ENCODE measurements at regions not wholly inside any gene's neighbourhood (a gene's known extent, or its start where the extent isn't known, plus 50 kb on each side); places are given as distances from the start of the nearest gene placed in this dataset.
A peak's percentile ranks its signal among the peaks of the same experiment; 100 is the strongest.

GRCh38 chr22:27573280-27574001 lies 228.1 kb downstream of the MN1 start:
- peak overlapping the region; percentile 21 for H3K27ac ChIP-seq (replicated peaks; ENCODE audit: low read length)
- H3K36me3 ChIP-seq (replicated peaks in 1 of 2; ENCODE audit: control insufficient read depth in 2 of 2, insufficient read depth in 2 of 2, low read length in 2 of 2) = no peaks in the 10 kb centered on the region
- H3K4me2 ChIP-seq (ENCODE audit: insufficient read depth, low read length, poor library complexity, severe bottlenecking) = peak overlapping the region; percentile 28
- peaks cover 26 to 43% of the 10 kb centered on the region in 2 donors for H3K4me1 ChIP-seq (ENCODE audit: control insufficient read depth in 2 of 2, insufficient read depth in 1 of 2, low read depth in 1 of 2, low read length in 2 of 2)
- no peaks in the 10 kb centered on the region for H3K79me1 ChIP-seq (ENCODE audit: low read depth, low read length)
- H3K4ac ChIP-seq (ENCODE audit: low read length) = peak overlapping the region; percentile 15
- H2AFZ ChIP-seq (ENCODE audit: low read length) = peak overlapping the region; percentile 54
- H3K4me3 ChIP-seq (ENCODE audit: low read length in 2 of 2) = no peak overlapping the region
- no peaks in the 10 kb centered on the region for H3K9me3 ChIP-seq (replicated peaks in 1 of 2; ENCODE audit: control insufficient read depth in 2 of 2, insufficient read depth in 1 of 2, low read depth in 1 of 2, low read length in 2 of 2)
- no peak overlapping the region for H2BK12ac ChIP-seq (ENCODE audit: low read length)
- peak overlapping the region; percentile 94 for H3K18ac ChIP-seq (ENCODE audit: low read length)
- H2BK120ac ChIP-seq (ENCODE audit: low read depth, low read length) = no peak overlapping the region
- no peak overlapping the region for H2BK15ac ChIP-seq (ENCODE audit: low read length)
- H4K91ac ChIP-seq (ENCODE audit: low read depth, low read length, poor library complexity) = peak overlapping the region; percentile 86
- H3K14ac ChIP-seq (ENCODE audit: low read length) = no peak overlapping the region
- peak overlapping the region; percentile 45 for H2BK5ac ChIP-seq (ENCODE audit: low read length)
- peak; percentile 49 for DNase-seq (ENCODE audit: low spot score)
- H3K27me3 ChIP-seq (ENCODE audit: control insufficient read depth in 3 of 3, insufficient read depth in 3 of 3, low read depth in 1 of 3, low read length in 3 of 3) = peaks cover 0 to 3% (median 0%) of the 10 kb centered on the region in 3 experiments
- H2AK5ac ChIP-seq (ENCODE audit: low read depth, low read length) = peak overlapping the region; percentile 50
- H3K23ac ChIP-seq (ENCODE audit: low read depth, low read length, poor library complexity) = no peak overlapping the region
- H3K9ac ChIP-seq (ENCODE audit: low read depth, low read length, poor library complexity) = peak overlapping the region; percentile 64
- no CpG with 5 or more reads among the region's 22 CpGs for WGBS, 2 donors (ENCODE audit: extremely low coverage in 2 of 2, insufficient read length in 2 of 2, insufficient replicate concordance in 1 of 2)
- H4K8ac ChIP-seq (ENCODE audit: low read depth, low read length) = no peak overlapping the region

- H2BK12ac ChIP-seq (ENCODE audit: low read length) = peak overlapping the region; percentile 51
- peak overlapping the region; percentile 86 for H4K91ac ChIP-seq (ENCODE audit: low read depth, low read length, poor library complexity)
- H2BK15ac ChIP-seq (ENCODE audit: low read length) = no peak overlapping the region
- no CpG with 5 or more reads among the region's 7 CpGs for WGBS, 2 donors (ENCODE audit: extremely low coverage in 2 of 2, insufficient read length in 2 of 2, insufficient replicate concordance in 1 of 2)
- H3K14ac ChIP-seq (ENCODE audit: low read length) = no peak overlapping the region
- H3K27me3 ChIP-seq (ENCODE audit: control insufficient read depth in 3 of 3, insufficient read depth in 3 of 3, low read depth in 1 of 3, low read length in 3 of 3) = peaks cover 0 to 3% (median 0%) of the 10 kb centered on the region in 3 experiments
- peak overlapping the region; percentile 54 for H2AFZ ChIP-seq (ENCODE audit: low read length)
- no peak for DNase-seq (ENCODE audit: low spot score)
- no peaks in the 10 kb centered on the region for H3K79me1 ChIP-seq (ENCODE audit: low read depth, low read length)
- H3K18ac ChIP-seq (ENCODE audit: low read length) = peak overlapping the region; percentile 94
- no peak overlapping the region for H3K23ac ChIP-seq (ENCODE audit: low read depth, low read length, poor library complexity)
- peak overlapping the region; percentile 33 for H2AK5ac ChIP-seq (ENCODE audit: low read depth, low read length)
- H3K36me3 ChIP-seq (replicated peaks in 1 of 2; ENCODE audit: control insufficient read depth in 2 of 2, insufficient read depth in 2 of 2, low read length in 2 of 2) = no peaks in the 10 kb centered on the region
- no peak overlapping the region for H3K4ac ChIP-seq (ENCODE audit: low read length)
- H3K9ac ChIP-seq (ENCODE audit: low read depth, low read length, poor library complexity) = peak overlapping the region; percentile 64
- no peak overlapping the region for H3K4me3 ChIP-seq (ENCODE audit: low read length in 2 of 2)
- peak overlapping the region; percentile 45 for H2BK5ac ChIP-seq (ENCODE audit: low read length)
- no peak overlapping the region for H2BK120ac ChIP-seq (ENCODE audit: low read depth, low read length)
- peak overlapping the region; percentile 21 for H3K27ac ChIP-seq (replicated peaks; ENCODE audit: low read length)
- H4K8ac ChIP-seq (ENCODE audit: low read depth, low read length) = no peak overlapping the region
- no peak overlapping the region for H3K4me2 ChIP-seq (ENCODE audit: insufficient read depth, low read length, poor library complexity, severe bottlenecking)
- peaks cover 26 to 43% of the 10 kb centered on the region in 2 donors for H3K4me1 ChIP-seq (ENCODE audit: control insufficient read depth in 2 of 2, insufficient read depth in 1 of 2, low read depth in 1 of 2, low read length in 2 of 2)
- H3K9me3 ChIP-seq (replicated peaks in 1 of 2; ENCODE audit: control insufficient read depth in 2 of 2, insufficient read depth in 1 of 2, low read depth in 1 of 2, low read length in 2 of 2) = no peaks in the 10 kb centered on the region
These were observed 227.6 kb downstream of the MN1 start for GRCh38 chr22:27574002-27574366.

- peak overlapping the region; percentile 82 for H2BK12ac ChIP-seq (ENCODE audit: low read length)
- H2BK120ac ChIP-seq (ENCODE audit: low read depth, low read length) = no peak overlapping the region
- H3K27me3 ChIP-seq (ENCODE audit: control insufficient read depth in 3 of 3, insufficient read depth in 3 of 3, low read depth in 1 of 3, low read length in 3 of 3) = peaks cover 0 to 3% (median 0%) of the 10 kb centered on the region in 3 experiments
- no peak overlapping the region for H3K23ac ChIP-seq (ENCODE audit: low read depth, low read length, poor library complexity)
- no peak overlapping the region for H3K4me2 ChIP-seq (ENCODE audit: insufficient read depth, low read length, poor library complexity, severe bottlenecking)
- H2BK15ac ChIP-seq (ENCODE audit: low read length) = no peak overlapping the region
- peak overlapping the region; percentile 1 for H3K4ac ChIP-seq (ENCODE audit: low read length)
- H3K9ac ChIP-seq (ENCODE audit: low read depth, low read length, poor library complexity) = no peak overlapping the region
- H2BK5ac ChIP-seq (ENCODE audit: low read length) = no peak overlapping the region
- no peak overlapping the region for H2AFZ ChIP-seq (ENCODE audit: low read length)
- peaks cover 26 to 43% of the 10 kb centered on the region in 2 donors for H3K4me1 ChIP-seq (ENCODE audit: control insufficient read depth in 2 of 2, insufficient read depth in 1 of 2, low read depth in 1 of 2, low read length in 2 of 2)
- H3K14ac ChIP-seq (ENCODE audit: low read length) = no peak overlapping the region
- no peak overlapping the region for H3K27ac ChIP-seq (replicated peaks; ENCODE audit: low read length)
- no peaks in the 10 kb centered on the region for H3K79me1 ChIP-seq (ENCODE audit: low read depth, low read length)
- peak overlapping the region; percentile 33 for H2AK5ac ChIP-seq (ENCODE audit: low read depth, low read length)
- H3K4me3 ChIP-seq (ENCODE audit: low read length in 2 of 2) = no peak overlapping the region
- peak overlapping the region; percentile 63 for H3K18ac ChIP-seq (ENCODE audit: low read length)
- H3K36me3 ChIP-seq (replicated peaks in 1 of 2; ENCODE audit: control insufficient read depth in 2 of 2, insufficient read depth in 2 of 2, low read length in 2 of 2) = no peaks in the 10 kb centered on the region
- no peak for DNase-seq (ENCODE audit: low spot score)
- H4K91ac ChIP-seq (ENCODE audit: low read depth, low read length, poor library complexity) = no peak overlapping the region
- H3K9me3 ChIP-seq (replicated peaks in 1 of 2; ENCODE audit: control insufficient read depth in 2 of 2, insufficient read depth in 1 of 2, low read depth in 1 of 2, low read length in 2 of 2) = no peaks in the 10 kb centered on the region
- no CpG with 5 or more reads among the region's 9 CpGs for WGBS, 2 donors (ENCODE audit: extremely low coverage in 2 of 2, insufficient read length in 2 of 2, insufficient replicate concordance in 1 of 2)
- H4K8ac ChIP-seq (ENCODE audit: low read depth, low read length) = no peak overlapping the region
These were observed 226.9 kb downstream of the MN1 start for GRCh38 chr22:27574651-27575050.

- Histone ChIP-seq H3K18ac (ENCODE audit: low read length) (no peak overlapping the region), H3K9ac (ENCODE audit: low read depth, low read length, poor library complexity) (no peak overlapping the region), H3K9me3 (replicated peaks in 1 of 2; ENCODE audit: control insufficient read depth in 2 of 2, insufficient read depth in 1 of 2, low read depth in 1 of 2, low read length in 2 of 2) (no peaks in the 10 kb centered on the region), H3K23ac (ENCODE audit: low read depth, low read length, poor library complexity) (no peak overlapping the region), H2BK15ac (ENCODE audit: low read length) (no peak overlapping the region), H2BK5ac (ENCODE audit: low read length) (no peak overlapping the region), H2AK5ac (ENCODE audit: low read depth, low read length) (no peak overlapping the region), H3K4me1 (ENCODE audit: control insufficient read depth in 2 of 2, insufficient read depth in 1 of 2, low read depth in 1 of 2, low read length in 2 of 2) (peaks cover 25 to 43% of the 10 kb centered on the region in 2 donors), H3K27ac (replicated peaks; ENCODE audit: low read length) (no peak overlapping the region), H3K36me3 (replicated peaks in 1 of 2; ENCODE audit: control insufficient read depth in 2 of 2, insufficient read depth in 2 of 2, low read length in 2 of 2) (no peaks in the 10 kb centered on the region), H2AFZ (ENCODE audit: low read length) (no peak overlapping the region), H2BK120ac (ENCODE audit: low read depth, low read length) (no peak overlapping the region), H2BK12ac (ENCODE audit: low read length) (no peak overlapping the region), H3K4ac (ENCODE audit: low read length) (no peak overlapping the region), H3K4me3 (ENCODE audit: low read length in 2 of 2) (no peak overlapping the region), H3K27me3 (ENCODE audit: control insufficient read depth in 3 of 3, insufficient read depth in 3 of 3, low read depth in 1 of 3, low read length in 3 of 3) (peaks cover 0 to 3% (median 0%) of the 10 kb centered on the region in 3 experiments), H3K79me1 (ENCODE audit: low read depth, low read length) (no peaks in the 10 kb centered on the region), H3K14ac (ENCODE audit: low read length) (no peak overlapping the region), H4K8ac (ENCODE audit: low read depth, low read length) (no peak overlapping the region), H4K91ac (ENCODE audit: low read depth, low read length, poor library complexity) (no peak overlapping the region), H3K4me2 (ENCODE audit: insufficient read depth, low read length, poor library complexity, severe bottlenecking) (no peak overlapping the region)
- WGBS, 2 donors (ENCODE audit: extremely low coverage in 2 of 2, insufficient read length in 2 of 2, insufficient replicate concordance in 1 of 2) = no CpG with 5 or more reads among the region's 8 CpGs
- no peak for DNase-seq (ENCODE audit: low spot score)
These were observed 226.2 kb downstream of the MN1 start for GRCh38 chr22:27575348-27575747.

Data from neuronal stem cell (in vitro differentiated cells).